HEK293T (cell line): ENCODE measurements at regions not wholly inside any gene's neighbourhood (a gene's known extent, or its start where the extent isn't known, plus 50 kb on each side); places are given as distances from the start of the nearest gene placed in this dataset.

ENCODE experiments used
- ARNT ChIP-seq: fragments of 450-650 bp; IDR thresholded peaks from 2 replicates; pipeline ENCODE4 v1.6.1; 2017; ENCODE audit warnings: mild to moderate bottlenecking
- CTBP1 ChIP-seq: fragments of 450-650 bp; IDR thresholded peaks from 2 replicates; pipeline ENCODE4 v1.6.1; 2016; ENCODE audit warnings: borderline replicate concordance
- FOXK2 ChIP-seq: fragments of 450-650 bp; IDR thresholded peaks from 2 replicates; pipeline ENCODE4 v1.6.1; 2016; ENCODE audit warnings: mild to moderate bottlenecking
- FOXM1 ChIP-seq: fragments of 450-650 bp; IDR thresholded peaks from 2 replicates; pipeline ENCODE4 v1.6.1; 2017; ENCODE audit warnings: mild to moderate bottlenecking, borderline replicate concordance
- SUZ12 ChIP-seq: fragments of 450-650 bp; IDR thresholded peaks from 2 replicates; pipeline ENCODE4 v1.6.1; 2016; ENCODE audit warnings: mild to moderate bottlenecking
- TARDBP ChIP-seq: fragments of 450-650 bp; IDR thresholded peaks from 2 replicates; pipeline ENCODE4 v1.6.1; 2016

DNA sequence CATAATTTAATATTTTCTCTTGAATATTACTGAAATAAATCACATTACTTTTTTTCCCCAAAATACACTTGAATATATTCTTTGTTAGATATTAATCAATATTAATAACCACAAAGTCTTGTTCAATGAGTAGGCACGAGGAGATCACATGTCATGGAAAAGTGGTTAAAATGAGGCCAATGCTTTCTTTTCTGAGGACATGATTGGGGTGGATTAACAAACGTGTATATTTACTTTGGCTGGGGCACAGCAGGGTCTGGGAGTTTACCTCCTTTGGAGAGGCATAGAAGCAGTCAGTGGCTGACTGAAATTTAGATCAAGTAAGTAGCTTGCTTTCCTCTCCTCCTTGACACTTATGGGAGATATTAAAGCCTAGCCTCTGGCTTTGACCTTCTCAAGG, 664.3 kb upstream of the B3GALT2 start:
- peak; percentile 40; the same call in 1 of the 2 replicates for TF ChIP-seq CTBP1
- no peak for TF ChIP-seq TARDBP
- no peak for TF ChIP-seq SUZ12
- TF ChIP-seq FOXK2 = peak; percentile 27; the same call in 1 of the 2 replicates
- no peak for TF ChIP-seq FOXM1
- no peak for TF ChIP-seq ARNT
